ENCODE measurements at regions not wholly inside any gene's neighbourhood (a gene's known extent, or its start where the extent isn't known, plus 50 kb on each side); places are given as distances from the start of the nearest gene placed in this dataset.

DNA sequence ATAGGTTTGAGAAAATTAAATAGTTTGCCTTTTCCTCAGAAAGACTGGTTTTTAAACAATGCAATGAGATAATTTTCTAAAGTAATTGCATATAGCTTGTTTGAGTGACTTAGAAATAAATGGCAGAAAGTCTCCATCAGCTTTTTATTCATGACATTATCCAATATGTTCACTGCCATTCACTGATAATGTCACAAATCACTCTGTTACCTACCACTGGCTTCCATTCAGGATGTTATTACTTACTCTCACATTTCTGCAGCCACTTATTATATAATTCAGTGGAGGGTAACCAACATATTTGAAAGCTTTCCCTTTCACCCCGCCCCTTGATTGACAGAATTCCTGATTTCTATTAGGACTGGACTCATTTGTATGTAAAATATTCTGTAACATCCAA, 1583.5 kb downstream of the PCDH18 start:
- Histone ChIP-seq H3K27me3 (no peaks in the 10 kb centered on the region), H3K4me3 (no peak overlapping the region), H3K36me3 (no peaks in the 10 kb centered on the region), H3K4me1 (no peaks in the 10 kb centered on the region), H3K27ac (no peak overlapping the region), H3K9me3 (no peaks in the 10 kb centered on the region)
- intact Hi-C loops (cut with DNase I) = no loop called here
- WGBS, 2 donors = 29 to 39% methylated on average over 1 of the region's 1 CpG
- TF ChIP-seq, protein P1, sequence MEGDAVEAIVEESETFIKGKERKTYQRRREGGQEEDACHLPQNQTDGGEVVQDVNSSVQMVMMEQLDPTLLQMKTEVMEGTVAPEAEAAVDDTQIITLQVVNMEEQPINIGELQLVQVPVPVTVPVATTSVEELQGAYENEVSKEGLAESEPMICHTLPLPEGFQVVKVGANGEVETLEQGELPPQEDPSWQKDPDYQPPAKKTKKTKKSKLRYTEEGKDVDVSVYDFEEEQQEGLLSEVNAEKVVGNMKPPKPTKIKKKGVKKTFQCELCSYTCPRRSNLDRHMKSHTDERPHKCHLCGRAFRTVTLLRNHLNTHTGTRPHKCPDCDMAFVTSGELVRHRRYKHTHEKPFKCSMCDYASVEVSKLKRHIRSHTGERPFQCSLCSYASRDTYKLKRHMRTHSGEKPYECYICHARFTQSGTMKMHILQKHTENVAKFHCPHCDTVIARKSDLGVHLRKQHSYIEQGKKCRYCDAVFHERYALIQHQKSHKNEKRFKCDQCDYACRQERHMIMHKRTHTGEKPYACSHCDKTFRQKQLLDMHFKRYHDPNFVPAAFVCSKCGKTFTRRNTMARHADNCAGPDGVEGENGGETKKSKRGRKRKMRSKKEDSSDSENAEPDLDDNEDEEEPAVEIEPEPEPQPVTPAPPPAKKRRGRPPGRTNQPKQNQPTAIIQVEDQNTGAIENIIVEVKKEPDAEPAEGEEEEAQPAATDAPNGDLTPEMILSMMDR (IDR thresholded peaks at IDR 0.05) = no peak
- DNase-seq = no peak
- FAIRE-seq = no peak
- no peak for ATAC-seq

DNA sequence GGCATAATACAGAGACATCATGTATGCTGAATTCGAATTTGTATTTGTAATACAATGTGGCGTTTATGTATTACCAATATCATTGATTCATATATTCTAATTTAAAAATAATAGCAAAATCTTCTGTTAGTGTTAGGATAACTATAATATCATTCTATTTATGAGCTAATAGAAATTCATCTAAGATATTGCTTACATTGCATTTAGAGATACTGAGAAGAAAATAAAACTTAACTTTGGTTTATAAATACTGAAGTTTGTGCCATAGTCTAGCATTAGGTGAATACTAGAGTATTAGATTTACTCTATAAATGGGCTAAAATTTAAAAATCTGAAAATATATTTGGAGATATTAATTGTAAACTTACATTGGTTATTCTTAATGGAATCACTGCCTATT, 1590.6 kb downstream of the PCDH18 start:
- Histone ChIP-seq H3K4me1 (no peaks in the 10 kb centered on the region), H3K4me3 (no peak overlapping the region), H3K27ac (no peak overlapping the region), H3K36me3 (no peaks in the 10 kb centered on the region), H3K9me3 (no peaks in the 10 kb centered on the region), H3K27me3 (no peaks in the 10 kb centered on the region)
- DNase-seq = no peak
- TF ChIP-seq, protein P1 (IDR thresholded peaks at IDR 0.05) = no peak
- no peak for FAIRE-seq
- no peak for ATAC-seq
- WGBS, 2 donors = 60 to 79% methylated on average over 2 of the region's 2 CpGs
- intact Hi-C loops (cut with DNase I) = no loop called here

DNA sequence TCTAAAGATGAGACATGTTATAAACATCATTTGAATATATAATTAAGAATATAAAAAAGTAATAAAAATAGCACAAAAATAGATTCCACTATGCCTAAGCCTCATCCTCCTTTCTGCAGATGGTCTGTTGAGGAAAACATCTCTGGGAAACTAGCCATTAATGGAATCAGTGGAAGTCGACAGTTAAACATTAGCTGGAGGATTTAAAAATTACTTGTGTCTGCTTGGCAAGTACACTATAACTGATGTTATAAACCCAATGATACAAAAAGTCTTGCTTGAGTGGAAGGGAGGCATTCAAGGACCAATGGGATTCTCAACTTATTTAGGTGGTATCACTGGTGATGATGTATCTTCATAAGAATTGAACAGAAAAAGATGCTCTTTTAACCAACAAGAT, 1598.3 kb downstream of the PCDH18 start:
- intact Hi-C loops (cut with DNase I) = no loop called here
- WGBS, 2 donors = 30 to 52% methylated on average over 1 of the region's 1 CpG
- DNase-seq = no peak

DNA sequence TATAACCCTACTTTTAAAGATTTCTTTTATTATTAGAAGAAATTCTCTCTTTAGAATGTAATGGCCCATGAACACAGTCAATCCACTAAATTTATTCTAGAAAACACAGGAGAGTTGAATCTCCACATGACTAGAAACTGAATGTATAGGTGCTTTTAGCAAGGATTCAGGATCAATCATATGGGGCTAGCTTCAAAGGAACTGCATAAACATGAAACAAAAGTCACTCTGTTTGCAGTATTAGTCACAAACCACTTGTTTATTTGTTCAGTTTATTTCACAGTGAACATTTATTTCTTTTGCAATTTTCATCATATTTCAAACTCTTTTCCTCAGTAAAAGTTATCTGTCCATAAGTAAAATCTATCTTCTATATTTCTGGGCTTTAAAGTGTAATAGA, 1604.6 kb downstream of the PCDH18 start:
- no peak for FAIRE-seq
- Histone ChIP-seq H3K4me3 (no peak overlapping the region), H3K27me3 (no peaks in the 10 kb centered on the region), H3K27ac (no peak overlapping the region), H3K9me3 (no peaks in the 10 kb centered on the region), H3K36me3 (no peaks in the 10 kb centered on the region), H3K4me1 (no peaks in the 10 kb centered on the region)
- DNase-seq = no peak
- intact Hi-C loops (cut with DNase I) = no loop called here
- no peak for ATAC-seq
- TF ChIP-seq, protein P1 (IDR thresholded peaks at IDR 0.05) = no peak

More for the DNA sequence above, 1598.3 kb downstream of the PCDH18 start:
- ATAC-seq = no peak
- no peak for FAIRE-seq
- Histone ChIP-seq H3K4me1 (no peaks in the 10 kb centered on the region), H3K27me3 (no peaks in the 10 kb centered on the region), H3K9me3 (no peaks in the 10 kb centered on the region), H3K4me3 (no peak overlapping the region), H3K27ac (no peak overlapping the region), H3K36me3 (no peaks in the 10 kb centered on the region)
- TF ChIP-seq, protein P1 (IDR thresholded peaks at IDR 0.05) = no peak

DNA sequence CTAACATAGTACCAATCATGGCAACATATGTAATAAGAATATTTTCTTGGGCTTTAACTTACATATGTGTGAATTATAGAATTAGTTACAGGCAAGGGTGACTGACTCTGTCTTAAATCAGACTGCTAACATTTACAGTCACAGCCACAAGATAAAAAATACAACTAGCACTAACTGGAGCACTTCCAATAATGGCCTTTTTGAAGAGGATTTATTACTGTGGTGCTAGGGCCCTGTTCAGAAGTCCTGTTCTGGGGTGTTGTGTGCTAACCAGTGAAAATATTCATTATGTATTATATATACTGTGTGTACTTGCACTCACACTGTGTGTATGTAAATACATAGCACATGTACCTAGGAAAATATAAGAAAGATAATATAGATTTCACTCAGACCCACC, 1611.2 kb downstream of the PCDH18 start:
- Histone ChIP-seq H3K4me1 (no peaks in the 10 kb centered on the region), H3K4me3 (no peak overlapping the region), H3K27me3 (peaks cover 0 to 3% (median 0%) of the 10 kb centered on the region in 4 donors), H3K9me3 (no peaks in the 10 kb centered on the region), H3K36me3 (no peaks in the 10 kb centered on the region), H3K27ac (no peak overlapping the region)
- DNase-seq (no peak), ATAC-seq (no peak), FAIRE-seq (no peak)
- TF ChIP-seq, protein P1 (IDR thresholded peaks at IDR 0.05) = no peak
- intact Hi-C loops (cut with DNase I) = no loop called here
